ENCODE measurements at regions not wholly inside any gene's neighbourhood (a gene's known extent, or its start where the extent isn't known, plus 50 kb on each side); places are given as distances from the start of the nearest gene placed in this dataset.
"Not testable (repeated sequence)": the region's sequence is repeated elsewhere in the genome, so short reads cannot be mapped to it uniquely, and the experiment has no call there.

- no peak overlapping the region for H3K4me3 ChIP-seq (ENCODE audit: low read depth, low read length)
- TF ChIP-seq, protein P1, sequence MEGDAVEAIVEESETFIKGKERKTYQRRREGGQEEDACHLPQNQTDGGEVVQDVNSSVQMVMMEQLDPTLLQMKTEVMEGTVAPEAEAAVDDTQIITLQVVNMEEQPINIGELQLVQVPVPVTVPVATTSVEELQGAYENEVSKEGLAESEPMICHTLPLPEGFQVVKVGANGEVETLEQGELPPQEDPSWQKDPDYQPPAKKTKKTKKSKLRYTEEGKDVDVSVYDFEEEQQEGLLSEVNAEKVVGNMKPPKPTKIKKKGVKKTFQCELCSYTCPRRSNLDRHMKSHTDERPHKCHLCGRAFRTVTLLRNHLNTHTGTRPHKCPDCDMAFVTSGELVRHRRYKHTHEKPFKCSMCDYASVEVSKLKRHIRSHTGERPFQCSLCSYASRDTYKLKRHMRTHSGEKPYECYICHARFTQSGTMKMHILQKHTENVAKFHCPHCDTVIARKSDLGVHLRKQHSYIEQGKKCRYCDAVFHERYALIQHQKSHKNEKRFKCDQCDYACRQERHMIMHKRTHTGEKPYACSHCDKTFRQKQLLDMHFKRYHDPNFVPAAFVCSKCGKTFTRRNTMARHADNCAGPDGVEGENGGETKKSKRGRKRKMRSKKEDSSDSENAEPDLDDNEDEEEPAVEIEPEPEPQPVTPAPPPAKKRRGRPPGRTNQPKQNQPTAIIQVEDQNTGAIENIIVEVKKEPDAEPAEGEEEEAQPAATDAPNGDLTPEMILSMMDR (IDR thresholded peaks at IDR 0.05; ENCODE audit: low read depth, low read length), result no peak
Measured at GRCh38 chr2:109718139-109718538, 76.0 kb upstream of the RGPD5 start.

DNA sequence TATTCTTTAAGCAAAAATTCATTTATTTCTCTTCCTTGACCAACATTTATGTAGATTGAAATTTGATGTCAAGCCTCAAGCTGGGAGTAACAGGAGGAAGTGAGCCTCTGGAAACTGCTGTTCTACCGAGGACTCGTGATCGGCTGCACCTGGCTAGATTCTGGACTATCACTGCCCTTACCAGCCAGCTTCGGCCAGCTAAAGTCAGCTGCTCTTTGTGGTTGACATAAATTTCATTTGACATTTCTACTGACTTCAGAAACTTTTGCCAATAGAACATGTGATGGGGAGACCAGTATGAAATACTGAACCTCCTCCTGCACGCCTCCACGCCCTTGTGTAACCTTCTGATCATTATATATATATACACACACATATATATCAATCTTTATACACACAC lies 74.2 kb upstream of the RGPD5 start:
- no peak overlapping the region for H3K4me3 ChIP-seq (ENCODE audit: low read depth, low read length)
- TF ChIP-seq, protein P1 (IDR thresholded peaks at IDR 0.05; ENCODE audit: low read depth, low read length), result no peak

DNA sequence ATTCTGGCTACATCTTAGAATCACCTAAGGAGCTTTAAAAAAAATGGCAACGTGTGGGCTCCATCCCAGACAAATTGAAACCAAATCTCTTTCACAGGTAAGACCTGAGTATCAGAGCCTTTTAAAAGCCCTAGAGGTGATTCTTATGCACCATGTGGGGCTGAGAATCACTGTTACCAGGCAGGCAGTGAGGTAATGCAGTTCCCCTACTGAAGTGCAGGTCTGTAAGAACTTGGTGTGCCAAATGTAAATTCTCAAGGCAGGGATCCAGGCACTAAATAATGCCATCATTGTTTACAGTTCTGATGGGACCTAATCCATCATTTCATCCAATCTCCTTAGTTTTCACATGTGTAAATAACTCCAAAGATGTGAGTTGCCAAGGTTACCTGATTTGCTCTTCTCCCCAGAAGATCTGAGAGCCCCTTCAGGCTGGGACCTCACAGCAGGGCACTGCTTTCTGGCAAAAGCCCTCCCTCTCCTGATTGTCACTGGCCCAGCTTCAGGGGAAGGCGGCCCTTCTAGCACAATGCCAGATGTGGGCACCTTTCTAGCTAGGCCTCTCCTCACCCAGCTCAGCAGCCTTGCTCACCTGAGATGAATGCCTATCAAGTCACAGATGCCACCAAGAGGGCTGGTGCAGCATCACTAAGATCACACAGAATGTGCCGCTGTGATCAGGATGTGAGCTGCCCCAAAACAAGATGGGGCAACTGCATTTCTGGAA lies 73.6 kb upstream of the RGPD5 start:
- no peak overlapping the region for H3K4me3 ChIP-seq (ENCODE audit: low read depth, low read length)
- TF ChIP-seq, protein P1 (IDR thresholded peaks at IDR 0.05; ENCODE audit: low read depth, low read length), result no peak

DNA sequence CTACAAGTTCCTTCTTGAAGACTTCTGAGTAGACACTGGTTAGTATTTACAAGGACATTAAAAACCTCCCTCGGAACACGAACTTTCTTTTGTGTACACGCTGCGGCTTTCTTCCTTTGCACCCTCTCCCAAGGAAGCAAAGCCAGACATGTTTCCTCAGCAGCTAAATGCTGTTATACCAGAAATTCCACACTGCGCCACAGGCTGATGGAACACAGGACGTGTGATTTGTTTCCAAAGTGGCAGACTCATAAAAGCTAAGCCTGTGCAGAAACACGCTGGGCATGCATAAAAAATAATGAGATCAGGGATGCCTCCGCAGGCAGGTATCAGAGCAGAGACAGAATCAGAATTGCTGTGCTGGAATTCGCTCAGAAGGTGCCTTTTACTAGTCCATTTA lies 73.0 kb upstream of the RGPD5 start:
- TF ChIP-seq, protein P1 (IDR thresholded peaks at IDR 0.05; ENCODE audit: low read depth, low read length), result no peak
- no peak overlapping the region for H3K4me3 ChIP-seq (ENCODE audit: low read depth, low read length)

DNA sequence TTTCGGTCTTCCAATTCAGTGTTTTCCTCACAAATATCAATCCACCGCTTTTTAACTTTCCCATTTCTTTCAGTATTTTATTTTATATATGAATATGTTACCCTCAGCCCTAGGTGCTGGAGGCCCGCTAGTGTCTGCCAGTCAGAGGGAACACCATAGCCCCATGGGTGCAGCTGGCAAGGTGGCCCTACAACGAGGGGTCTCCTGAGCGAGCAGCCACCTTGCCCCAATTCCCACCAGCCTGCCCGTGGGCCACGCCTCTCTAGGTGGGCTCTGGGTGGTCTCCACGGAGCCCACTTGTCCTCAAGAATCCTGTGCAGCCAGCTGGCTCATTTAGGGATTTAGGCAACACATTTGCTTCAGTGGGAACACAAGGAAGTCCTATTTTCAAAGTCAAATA lies 72.5 kb upstream of the RGPD5 start:
- H3K4me3 ChIP-seq (ENCODE audit: low read depth, low read length), result no peak overlapping the region
- TF ChIP-seq, protein P1 (IDR thresholded peaks at IDR 0.05; ENCODE audit: low read depth, low read length), result no peak

DNA sequence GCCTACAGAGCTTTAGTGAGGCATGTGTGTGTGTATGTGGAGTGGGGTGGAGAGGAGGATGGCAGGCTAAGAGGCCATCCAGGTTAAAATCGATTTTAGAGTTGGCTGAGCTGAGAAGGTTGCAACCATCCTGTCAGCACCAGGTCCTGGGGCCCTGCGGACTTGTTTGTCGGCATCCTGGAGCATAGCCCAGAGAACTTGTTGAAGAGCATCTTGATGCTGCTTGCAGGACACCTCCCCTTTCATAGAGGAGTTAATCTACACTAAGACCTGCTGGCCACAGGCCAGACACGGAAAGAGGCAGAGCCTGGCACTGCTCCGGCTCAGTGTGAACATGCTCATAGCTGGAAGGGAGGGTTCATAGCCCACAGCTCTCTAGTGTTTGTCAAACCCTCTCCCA lies 72.1 kb upstream of the RGPD5 start:
- no peak overlapping the region for H3K4me3 ChIP-seq (ENCODE audit: low read depth, low read length)
- TF ChIP-seq, protein P1 (IDR thresholded peaks at IDR 0.05; ENCODE audit: low read depth, low read length), result no peak

- not testable (repeated sequence) for H3K4me3 ChIP-seq (ENCODE audit: low read depth, low read length)
Measured at GRCh38 chr2:109722640-109723039, 71.5 kb upstream of the RGPD5 start.

- H3K4me3 ChIP-seq (ENCODE audit: low read depth, low read length), result not testable (repeated sequence)
Measured at GRCh38 chr2:109723153-109723552, 71.0 kb upstream of the RGPD5 start.
